GM12891 (cell line): ENCODE measurements at regions not wholly inside any gene's neighbourhood (a gene's known extent, or its start where the extent isn't known, plus 50 kb on each side); places are given as distances from the start of the nearest gene placed in this dataset.
"Not testable (repeated sequence)": the region's sequence is repeated elsewhere in the genome, so short reads cannot be mapped to it uniquely, and the experiment has no call there.

Experiments used
- PAX5 ChIP-seq: IDR thresholded peaks from 2 replicates; pipeline ENCODE4 v1.6.1; 2011; ENCODE audit warnings: low read length, moderate library complexity, mild to moderate bottlenecking; ENCODE audit not compliant: insufficient read depth, severe bottlenecking
- POLR2A ChIP-seq: IDR thresholded peaks from 2 replicates; pipeline ENCODE4 v1.6.1; 2011; ENCODE audit warnings: low read depth, low read length, control low read depth
- POLR2AphosphoS5 ChIP-seq: IDR thresholded peaks from 2 replicates; pipeline ENCODE4 v1.6.1; 2011; ENCODE audit warnings: low read depth, low read length, control low read depth
- POU2F2 ChIP-seq: IDR thresholded peaks from 2 replicates; pipeline ENCODE4 v1.6.1; 2011; ENCODE audit warnings: low read depth, mild to moderate bottlenecking, control low read depth, low read length, moderate library complexity
- SPI1 ChIP-seq: IDR thresholded peaks from 2 replicates; pipeline ENCODE4 v1.6.1; 2011; ENCODE audit warnings: low read depth, low read length, control low read depth
- TAF1 ChIP-seq: IDR thresholded peaks from 2 replicates; pipeline ENCODE4 v1.6.1; 2011; ENCODE audit warnings: low read depth, low read length, control low read depth

- TF ChIP-seq TAF1, POLR2A, SPI1, POLR2AphosphoS5, POU2F2, PAX5: not testable (repeated sequence)
Measured at GRCh38 chr6:57904356-57904755, 586.9 kb downstream of the PRIM2 start.
